ENCODE measurements at regions not wholly inside any gene's neighbourhood (a gene's known extent, or its start where the extent isn't known, plus 50 kb on each side); places are given as distances from the start of the nearest gene placed in this dataset.
A peak's percentile ranks its signal among the peaks of the same experiment; 100 is the strongest.

DNA sequence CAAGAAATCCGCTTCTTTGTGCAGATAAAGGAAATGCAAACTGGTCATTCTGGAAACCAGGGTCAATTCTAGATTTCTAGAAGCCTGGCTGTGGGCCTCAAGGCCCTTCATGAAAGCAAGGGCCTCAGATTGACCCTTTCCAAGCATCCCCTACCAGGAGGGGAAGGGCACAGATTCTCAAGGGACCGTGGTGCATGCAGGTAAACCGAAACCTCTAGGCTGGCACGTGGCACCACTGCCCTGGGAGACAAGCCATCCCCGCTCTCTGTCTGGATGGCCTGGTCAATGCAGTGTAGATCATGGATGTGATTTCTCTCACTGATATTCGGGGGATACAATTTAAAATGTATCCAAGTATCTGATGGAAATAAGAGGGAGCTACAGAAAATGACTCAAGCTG is 69.4 kb downstream of the TOMM20 start:
- no TSS peak for BruUV-seq (replicated peaks)
- peak overlapping the region; percentile 70 for H3K27ac ChIP-seq (ENCODE audit: low read depth, low read length, poor library complexity, severe bottlenecking)
- no peak for DNase-seq (ENCODE audit: low spot score)
- TF ChIP-seq EZH2 (IDR thresholded peaks at IDR 0.05; ENCODE audit: borderline replicate concordance, low read depth, low read length, poor library complexity, severe bottlenecking), result no peak
- TF ChIP-seq, protein P1, sequence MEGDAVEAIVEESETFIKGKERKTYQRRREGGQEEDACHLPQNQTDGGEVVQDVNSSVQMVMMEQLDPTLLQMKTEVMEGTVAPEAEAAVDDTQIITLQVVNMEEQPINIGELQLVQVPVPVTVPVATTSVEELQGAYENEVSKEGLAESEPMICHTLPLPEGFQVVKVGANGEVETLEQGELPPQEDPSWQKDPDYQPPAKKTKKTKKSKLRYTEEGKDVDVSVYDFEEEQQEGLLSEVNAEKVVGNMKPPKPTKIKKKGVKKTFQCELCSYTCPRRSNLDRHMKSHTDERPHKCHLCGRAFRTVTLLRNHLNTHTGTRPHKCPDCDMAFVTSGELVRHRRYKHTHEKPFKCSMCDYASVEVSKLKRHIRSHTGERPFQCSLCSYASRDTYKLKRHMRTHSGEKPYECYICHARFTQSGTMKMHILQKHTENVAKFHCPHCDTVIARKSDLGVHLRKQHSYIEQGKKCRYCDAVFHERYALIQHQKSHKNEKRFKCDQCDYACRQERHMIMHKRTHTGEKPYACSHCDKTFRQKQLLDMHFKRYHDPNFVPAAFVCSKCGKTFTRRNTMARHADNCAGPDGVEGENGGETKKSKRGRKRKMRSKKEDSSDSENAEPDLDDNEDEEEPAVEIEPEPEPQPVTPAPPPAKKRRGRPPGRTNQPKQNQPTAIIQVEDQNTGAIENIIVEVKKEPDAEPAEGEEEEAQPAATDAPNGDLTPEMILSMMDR (conservative IDR thresholded peaks at IDR 0.05; ENCODE audit: low read depth, low read length), result no peak
- H3K4me3 ChIP-seq (ENCODE audit: low read depth, low read length, poor library complexity, severe bottlenecking), result no peak overlapping the region
- CTCF ChIA-PET, result no interaction called here
- POLR2A ChIA-PET (ENCODE audit: low non-redundant PET), result no interaction called here
- no peaks in the 10 kb centered on the region for H3K36me3 ChIP-seq (ENCODE audit: insufficient read depth, low read length, poor library complexity, severe bottlenecking)
- H3K27me3 ChIP-seq (replicated peaks; ENCODE audit: insufficient read depth, low read depth, low read length, poor library complexity), result no peaks in the 10 kb centered on the region
- intact Hi-C loops (cut with micrococcal nuclease; ENCODE audit: unreplicated experiment), result no loop called here
- H3K4me1 ChIP-seq (ENCODE audit: insufficient read depth, low read length, poor library complexity, severe bottlenecking), result peaks cover 16% of the 10 kb centered on the region
- H3K9me3 ChIP-seq (ENCODE audit: low read depth, low read length, poor library complexity, severe bottlenecking), result no peaks in the 10 kb centered on the region

DNA sequence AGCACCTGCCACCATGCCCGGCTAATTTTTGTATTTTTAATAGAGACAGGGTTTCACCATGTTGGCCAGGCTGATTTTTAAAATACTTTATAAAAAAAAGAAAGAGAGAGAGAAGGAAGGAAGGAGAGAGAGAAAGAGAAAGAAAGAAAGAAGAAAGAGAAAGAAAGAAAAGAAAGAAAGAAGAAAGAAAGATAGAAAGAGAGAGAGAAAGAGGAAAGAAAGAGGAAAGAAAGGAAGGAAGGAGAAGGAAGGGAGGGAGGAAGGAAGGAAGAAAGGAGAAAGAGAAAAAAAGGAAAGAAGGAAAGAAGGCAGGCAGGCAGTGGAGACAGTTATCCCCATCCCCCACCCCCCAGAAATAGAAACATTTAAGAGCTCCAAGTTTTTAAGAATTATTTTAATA is 69.9 kb downstream of the TOMM20 start:
- Histone ChIP-seq H3K9me3 (ENCODE audit: low read depth, low read length, poor library complexity, severe bottlenecking) (no peaks in the 10 kb centered on the region), H3K4me3 (ENCODE audit: low read depth, low read length, poor library complexity, severe bottlenecking) (no peak overlapping the region), H3K27ac (ENCODE audit: low read depth, low read length, poor library complexity, severe bottlenecking) (no peak overlapping the region), H3K4me1 (ENCODE audit: insufficient read depth, low read length, poor library complexity, severe bottlenecking) (peaks cover 16% of the 10 kb centered on the region), H3K36me3 (ENCODE audit: insufficient read depth, low read length, poor library complexity, severe bottlenecking) (no peaks in the 10 kb centered on the region), H3K27me3 (replicated peaks; ENCODE audit: insufficient read depth, low read depth, low read length, poor library complexity) (no peaks in the 10 kb centered on the region)
- no peak for DNase-seq (ENCODE audit: low spot score)
- no TSS peak for BruUV-seq (replicated peaks)
- ChIA-PET CTCF (no interaction called here), POLR2A (ENCODE audit: low non-redundant PET) (no interaction called here)
- no peak for TF ChIP-seq EZH2 (IDR thresholded peaks at IDR 0.05; ENCODE audit: borderline replicate concordance, low read depth, low read length, poor library complexity, severe bottlenecking)
- TF ChIP-seq, protein P1 (conservative IDR thresholded peaks at IDR 0.05; ENCODE audit: low read depth, low read length), result no peak
- intact Hi-C loops (cut with micrococcal nuclease; ENCODE audit: unreplicated experiment), result no loop called here

DNA sequence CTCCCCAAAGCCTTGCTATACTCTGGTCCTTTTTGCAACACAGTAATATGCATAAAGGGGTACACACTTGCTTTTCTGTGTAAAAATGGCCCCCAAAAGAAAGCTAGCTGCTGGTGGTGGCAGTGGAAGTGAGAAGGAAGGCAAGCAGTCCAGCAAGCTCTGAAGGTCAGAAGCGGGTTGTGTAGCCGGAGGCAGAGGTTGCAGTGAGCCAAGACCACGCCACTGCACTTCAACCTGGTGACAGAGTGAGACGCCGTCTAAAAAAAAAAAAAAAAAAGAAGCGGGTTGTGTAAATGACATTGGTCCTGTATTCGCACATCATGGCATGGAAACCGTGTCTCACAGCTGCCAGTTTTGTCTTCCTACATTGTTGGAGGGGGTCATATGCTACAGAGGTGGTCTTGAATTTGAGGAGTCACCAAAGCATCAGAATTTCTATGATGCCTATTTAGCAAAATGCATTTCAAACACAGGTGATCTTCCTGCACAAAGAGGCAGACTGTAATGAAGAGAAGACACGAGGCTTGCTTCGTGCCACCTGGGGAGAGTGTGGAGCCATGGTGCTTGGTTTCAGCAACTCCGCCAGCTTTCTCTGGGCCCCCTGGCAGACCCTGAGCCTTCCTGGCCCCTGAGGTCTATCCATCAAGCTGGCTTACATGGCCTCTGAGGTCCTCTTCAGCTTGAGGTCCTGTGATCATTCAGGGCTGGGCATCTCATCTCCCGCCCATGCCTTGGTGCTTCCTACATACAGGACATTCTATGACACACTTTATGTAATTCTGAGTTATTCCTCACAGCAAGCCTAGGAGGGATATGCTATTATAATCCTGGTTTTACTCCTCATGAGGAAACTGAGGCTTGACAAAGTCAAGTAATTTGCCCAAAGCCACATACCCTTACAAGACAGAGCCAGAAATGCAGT is 71.0 kb downstream of the TOMM20 start:
- Histone ChIP-seq H3K4me3 (ENCODE audit: low read depth, low read length, poor library complexity, severe bottlenecking) (no peak overlapping the region), H3K9me3 (ENCODE audit: low read depth, low read length, poor library complexity, severe bottlenecking) (no peaks in the 10 kb centered on the region), H3K27ac (ENCODE audit: low read depth, low read length, poor library complexity, severe bottlenecking) (no peak overlapping the region), H3K36me3 (ENCODE audit: insufficient read depth, low read length, poor library complexity, severe bottlenecking) (no peaks in the 10 kb centered on the region), H3K4me1 (ENCODE audit: insufficient read depth, low read length, poor library complexity, severe bottlenecking) (peaks cover 16% of the 10 kb centered on the region), H3K27me3 (replicated peaks; ENCODE audit: insufficient read depth, low read depth, low read length, poor library complexity) (no peaks in the 10 kb centered on the region)
- POLR2A ChIA-PET (ENCODE audit: low non-redundant PET), result no interaction called here
- no peak for DNase-seq (ENCODE audit: low spot score)
- intact Hi-C loops (cut with micrococcal nuclease; ENCODE audit: unreplicated experiment), result no loop called here
- BruUV-seq (replicated peaks), result no TSS peak
- CTCF ChIA-PET, result interaction anchor here (0.6 kb wide), 1 partner anchor 10 kb away, joined by 5 read pairs; no protein-coding TSS in a partner anchor
- no peak for TF ChIP-seq EZH2 (IDR thresholded peaks at IDR 0.05; ENCODE audit: borderline replicate concordance, low read depth, low read length, poor library complexity, severe bottlenecking)
